Spleen (tissue), 3 donors: ENCODE measurements at regions not wholly inside any gene's neighbourhood (a gene's known extent, or its start where the extent isn't known, plus 50 kb on each side); places are given as distances from the start of the nearest gene placed in this dataset.

ENCODE experiments used
- POLR2A ChIP-seq, 3 donors: fragments of 450-650 bp; IDR thresholded peaks; one replicate each; pipeline ENCODE4 v1.5.1; 2017; ENCODE audit warnings: antibody characterized with exemption in 3 of 3, mild to moderate bottlenecking in 1 of 3
- POLR2AphosphoS5 ChIP-seq, 3 donors: sonication (generic); formaldehyde crosslinking; IDR thresholded peaks; one replicate each; pipeline ENCODE4 v1.5.1; 2017; ENCODE audit warnings: antibody characterized with exemption in 3 of 3

- TF ChIP-seq POLR2AphosphoS5 (IDR thresholded peaks at IDR 0.05) (no peak), POLR2A (IDR thresholded peaks at IDR 0.05) (no peak)
These were observed 407.5 kb upstream of the CLEC14A start for GRCh38 chr14:38663382-38663781.
